Fibroblast of peridontal ligament (primary cell): ENCODE measurements at regions not wholly inside any gene's neighbourhood (a gene's known extent, or its start where the extent isn't known, plus 50 kb on each side); places are given as distances from the start of the nearest gene placed in this dataset.

Experiments used
- DNase-seq: peaks from one replicate; pipeline ENCODE4 v3.0.0-alpha.2; 2010; ENCODE audit errors: extremely low read depth

DNA sequence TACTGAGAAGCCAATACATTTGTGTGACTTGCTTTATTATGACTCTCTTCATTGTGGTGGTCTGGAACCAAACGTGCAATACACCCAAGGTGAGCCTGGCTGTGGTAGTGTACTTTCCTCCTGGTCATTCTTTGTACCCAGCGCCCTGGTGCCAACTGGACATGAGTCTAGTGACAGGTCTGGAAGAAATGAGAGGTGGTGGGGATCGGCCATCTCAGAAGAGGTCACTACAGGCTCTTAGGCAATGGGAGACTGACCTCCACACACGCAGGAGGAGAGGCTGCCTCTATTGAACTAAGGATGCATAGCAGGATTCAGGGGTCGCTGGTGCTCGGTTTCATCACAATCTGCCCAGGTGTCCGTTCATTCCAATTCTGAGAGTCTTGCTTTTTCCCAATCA is 56.4 kb upstream of the RTL6 start:
- DNase-seq, result no peak

DNA sequence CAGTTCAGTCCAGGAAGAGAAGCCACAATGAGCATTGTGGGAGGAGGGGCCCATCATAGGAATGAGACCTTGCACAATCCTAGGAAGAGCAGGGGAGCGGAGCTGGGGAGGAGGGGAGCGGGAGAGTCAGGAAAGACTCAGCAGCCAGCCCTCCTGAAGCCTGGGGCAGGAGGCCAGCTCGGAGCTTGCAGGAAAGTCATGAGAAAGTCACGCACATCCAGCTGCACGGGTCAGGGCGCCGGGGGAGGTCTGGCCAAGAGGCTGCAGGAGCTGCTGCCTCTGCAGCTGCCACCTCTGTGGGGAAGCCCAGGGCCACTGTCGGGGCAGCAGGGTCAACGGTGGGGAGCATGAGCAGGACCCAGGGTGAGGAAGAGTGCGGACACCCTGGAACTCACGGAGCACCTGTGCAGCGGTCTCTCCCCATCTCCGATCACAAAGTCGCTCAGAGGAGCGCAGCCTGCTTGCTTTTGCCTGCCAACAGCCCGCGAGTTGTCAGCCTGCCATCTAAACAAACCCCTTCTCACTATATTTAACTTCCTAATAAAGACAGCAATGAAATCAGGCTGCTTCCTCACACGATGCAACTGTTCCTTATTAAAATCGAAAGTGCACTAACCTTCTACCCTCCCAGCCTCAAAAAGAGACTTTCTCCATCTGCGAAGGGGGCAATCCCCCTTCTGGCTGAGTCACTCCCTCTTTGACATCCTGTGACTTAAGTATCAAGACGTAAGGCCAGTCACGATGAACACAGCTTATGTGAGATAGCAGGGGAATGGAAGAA is 52.9 kb upstream of the RTL6 start:
- peak; percentile 93 for DNase-seq

DNA sequence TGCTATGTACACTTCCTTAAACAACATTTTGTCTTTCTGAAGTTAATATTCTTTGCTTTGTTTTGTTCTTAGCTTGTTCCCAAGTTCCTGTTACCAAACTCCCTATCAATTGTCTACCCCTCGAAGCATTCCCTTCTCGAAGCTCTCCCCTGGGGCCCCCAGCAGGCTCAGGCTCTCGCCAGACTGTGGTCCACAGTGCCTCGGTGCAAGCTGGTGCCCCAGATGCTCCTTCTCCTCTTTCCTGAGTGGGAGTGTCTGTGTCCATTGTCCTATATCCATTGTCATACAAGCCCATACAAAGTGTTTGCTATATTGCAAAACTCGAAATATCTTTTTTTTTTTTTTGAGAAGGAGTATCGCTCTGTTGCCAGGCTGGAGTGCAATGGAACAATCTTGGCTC is 51.7 kb upstream of the RTL6 start:
- DNase-seq, result no peak

DNA sequence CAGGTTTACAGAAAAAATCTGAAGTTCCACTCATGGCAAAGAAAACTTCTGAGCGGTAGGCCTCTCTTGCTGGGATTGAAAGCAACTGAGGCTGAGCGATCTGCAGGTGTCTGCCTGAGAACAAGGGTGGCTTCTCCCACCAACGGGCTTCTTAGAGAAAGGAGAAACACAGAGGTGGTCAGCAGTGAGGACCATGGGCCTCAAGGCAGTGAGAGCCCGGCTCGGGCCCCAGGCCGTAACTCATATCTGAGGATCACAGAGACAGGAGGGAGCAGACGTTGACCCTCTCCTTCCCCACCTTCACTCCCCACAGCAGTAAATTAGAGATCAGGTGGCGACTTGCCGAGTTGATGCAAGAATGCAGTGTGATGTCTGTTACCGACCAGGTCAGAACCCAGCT is 50.9 kb upstream of the RTL6 start:
- no peak for DNase-seq
